HG03342 (cell line): ENCODE measurements at regions not wholly inside any gene's neighbourhood (a gene's known extent, or its start where the extent isn't known, plus 50 kb on each side); places are given as distances from the start of the nearest gene placed in this dataset.
"Not testable (repeated sequence)": the region's sequence is repeated elsewhere in the genome, so short reads cannot be mapped to it uniquely, and the experiment has no call there.

Source experiments
- ATAC-seq: cut with Tn5 transposase; IDR thresholded peaks from one replicate; pipeline ENCODE4 v1.9.1; 2021; ENCODE audit warnings: mild to moderate bottlenecking, moderate library complexity; ENCODE audit not compliant: unreplicated experiment

- no peak for ATAC-seq
These were observed 473.3 kb upstream of the CD180 start for GRCh38 chr5:67669916-67670315.

- no peak for ATAC-seq
These were observed 463.6 kb upstream of the CD180 start for GRCh38 chr5:67660149-67660548.

GRCh38 chr5:67659288-67659687 lies 462.7 kb upstream of the CD180 start:
- ATAC-seq = no peak

- ATAC-seq = no peak
These were observed 460.5 kb upstream of the CD180 start for GRCh38 chr5:67657055-67657454.

GRCh38 chr5:67652201-67652600 lies 455.6 kb upstream of the CD180 start:
- ATAC-seq = no peak

GRCh38 chr5:67651180-67651579 lies 454.6 kb upstream of the CD180 start:
- no peak for ATAC-seq

GRCh38 chr5:67648201-67648671 lies 451.6 kb upstream of the CD180 start:
- ATAC-seq = no peak

GRCh38 chr5:67647772-67648171 lies 451.2 kb upstream of the CD180 start:
- ATAC-seq = no peak

- ATAC-seq = no peak
These were observed 447.8 kb upstream of the CD180 start for GRCh38 chr5:67644221-67644920.

GRCh38 chr5:67643536-67643935 lies 446.9 kb upstream of the CD180 start:
- ATAC-seq = no peak

GRCh38 chr5:67639976-67640375 lies 443.4 kb upstream of the CD180 start:
- ATAC-seq = no peak

GRCh38 chr5:67639313-67639712 lies 442.7 kb upstream of the CD180 start:
- ATAC-seq = no peak

GRCh38 chr5:67636850-67637524 lies 440.4 kb upstream of the CD180 start:
- ATAC-seq = no peak

- ATAC-seq = no peak
These were observed 439.5 kb upstream of the CD180 start for GRCh38 chr5:67636091-67636490.

GRCh38 chr5:67627079-67627478 lies 430.5 kb upstream of the CD180 start:
- not testable (repeated sequence) for ATAC-seq

- ATAC-seq = no peak
These were observed 426.5 kb upstream of the CD180 start for GRCh38 chr5:67623078-67623477.

GRCh38 chr5:67620424-67621397 lies 424.1 kb upstream of the CD180 start:
- no peak for ATAC-seq

GRCh38 chr5:67619636-67620035 lies 423.0 kb upstream of the CD180 start:
- ATAC-seq = no peak

- no peak for ATAC-seq
These were observed 422.6 kb upstream of the CD180 start for GRCh38 chr5:67619235-67619634.

- no peak for ATAC-seq
These were observed 420.5 kb upstream of the CD180 start for GRCh38 chr5:67617051-67617450.

- ATAC-seq = no peak
These were observed 416.4 kb upstream of the CD180 start for GRCh38 chr5:67612961-67613360.
